Subcutaneous abdominal adipose tissue (tissue), 5 donors: ENCODE measurements at regions not wholly inside any gene's neighbourhood (a gene's known extent, or its start where the extent isn't known, plus 50 kb on each side); places are given as distances from the start of the nearest gene placed in this dataset.

ENCODE experiments used
- H3K27ac ChIP-seq: one replicate; pipeline ENCODE4 v1.7.0; 2013; ENCODE audit warnings: low read depth, mild to moderate bottlenecking, inconsistent platforms, low read length, moderate library complexity
- H3K27me3 ChIP-seq, 5 donors: one replicate each; pipeline ENCODE4 v1.7.0; 2013; ENCODE audit warnings: low read length in 5 of 5, inconsistent platforms in 1 of 5; ENCODE audit not compliant: control insufficient read depth in 5 of 5, insufficient read depth in 4 of 5
- H3K36me3 ChIP-seq, 5 donors: one replicate each; pipeline ENCODE4 v1.7.0; 2013; ENCODE audit warnings: low read length in 5 of 5; ENCODE audit not compliant: control insufficient read depth in 5 of 5, insufficient read depth in 5 of 5
- H3K4me1 ChIP-seq, 5 donors: one replicate each; pipeline ENCODE4 v1.7.0; 2013; ENCODE audit warnings: low read length in 5 of 5, mild to moderate bottlenecking in 3 of 5, moderate library complexity in 1 of 5; ENCODE audit not compliant: control insufficient read depth in 5 of 5, insufficient read depth in 5 of 5
- H3K4me3 ChIP-seq, 5 donors: one replicate each; pipeline ENCODE4 v1.7.0; 2013; ENCODE audit warnings: low read length in 5 of 5, low read depth in 1 of 5
- H3K9ac ChIP-seq, 5 donors: one replicate each; pipeline ENCODE4 v1.7.0; 2013; ENCODE audit warnings: low read length in 5 of 5, mild to moderate bottlenecking in 4 of 5, moderate library complexity in 3 of 5
- H3K9me3 ChIP-seq, 5 donors: one replicate each; pipeline ENCODE4 v1.7.0; 2013; ENCODE audit warnings: low read length in 5 of 5; ENCODE audit not compliant: control insufficient read depth in 5 of 5
- donor health status: healthy.
- donor health status: healthy.
- donor health status: healthy.
- donor health status: healthy.
- donor health status: healthy.

DNA sequence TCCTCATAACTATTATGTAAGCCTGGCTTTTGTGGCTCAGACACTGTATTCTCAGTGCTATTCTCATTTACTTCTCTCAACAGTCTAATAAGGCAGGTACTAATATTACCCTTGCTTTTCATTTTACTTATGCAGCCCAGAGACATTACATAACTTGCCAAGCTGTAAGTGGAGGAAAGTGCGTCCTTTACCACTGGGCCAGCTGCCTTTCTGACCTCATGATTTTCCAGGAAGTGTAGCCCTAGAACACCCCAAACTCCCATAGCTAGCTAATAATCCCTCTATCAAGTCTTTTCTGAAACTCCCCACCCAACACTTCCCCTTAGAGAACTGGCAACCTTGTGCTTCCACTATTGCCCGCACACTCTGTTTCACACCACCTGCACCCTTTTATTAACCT lies 192.9 kb upstream of the HMHB1 start:
- peak overlapping the region in 1 of 5 donors; percentile 49 for H3K4me3 ChIP-seq
- no peak overlapping the region for H3K9ac ChIP-seq
- peaks cover 7 to 22% (median 10%) of the 10 kb centered on the region in 5 donors for H3K4me1 ChIP-seq
- H3K9me3 ChIP-seq, result no peaks in the 10 kb centered on the region
- no peaks in the 10 kb centered on the region for H3K36me3 ChIP-seq
- no peaks in the 10 kb centered on the region for H3K27me3 ChIP-seq
- no peak overlapping the region for H3K27ac ChIP-seq

DNA sequence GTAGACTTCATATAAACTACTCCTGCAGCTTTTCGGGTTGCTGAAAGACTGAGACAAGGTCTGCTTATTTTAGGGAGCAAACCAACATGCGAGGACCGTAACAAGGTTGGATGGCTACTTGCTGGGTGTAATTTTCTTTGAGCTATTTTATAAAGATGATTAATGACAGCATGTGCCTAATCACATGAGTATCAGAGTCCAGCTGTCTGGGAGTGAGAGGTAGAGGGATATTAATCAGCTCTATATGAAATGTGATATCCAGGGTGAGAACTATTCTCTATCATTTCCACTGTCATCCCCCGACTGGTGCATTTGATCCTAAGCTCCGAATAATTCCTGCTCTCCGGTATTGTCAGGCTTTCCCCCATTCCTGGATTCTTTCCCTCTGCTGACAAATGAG lies 193.8 kb upstream of the HMHB1 start:
- Histone ChIP-seq H3K36me3 (no peaks in the 10 kb centered on the region), H3K9me3 (no peaks in the 10 kb centered on the region), H3K9ac (no peak overlapping the region), H3K4me1 (peaks cover 7 to 21% (median 10%) of the 10 kb centered on the region in 5 donors), H3K27ac (no peak overlapping the region), H3K27me3 (no peaks in the 10 kb centered on the region), H3K4me3 (no peak overlapping the region)

DNA sequence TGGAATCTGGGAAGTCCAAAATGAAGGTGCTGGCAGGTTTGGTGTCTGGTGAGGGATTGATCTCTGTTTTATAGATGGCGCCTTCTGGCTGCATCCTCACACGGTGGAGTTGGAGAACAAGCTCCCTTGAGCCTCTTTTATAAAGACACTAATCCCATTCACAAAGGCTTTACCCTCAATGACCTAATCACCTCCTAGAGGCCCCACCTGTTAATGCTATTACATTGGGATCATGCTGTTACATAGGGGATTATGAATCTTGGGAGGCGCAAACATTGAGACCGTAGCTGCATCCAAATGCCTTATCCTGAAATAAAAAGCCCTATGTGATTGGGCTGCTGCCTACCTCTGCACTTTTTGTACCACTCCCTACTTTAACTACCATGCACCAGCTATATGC lies 197.1 kb upstream of the HMHB1 start:
- H3K4me3 ChIP-seq, result no peak overlapping the region
- H3K27me3 ChIP-seq, result no peaks in the 10 kb centered on the region

DNA sequence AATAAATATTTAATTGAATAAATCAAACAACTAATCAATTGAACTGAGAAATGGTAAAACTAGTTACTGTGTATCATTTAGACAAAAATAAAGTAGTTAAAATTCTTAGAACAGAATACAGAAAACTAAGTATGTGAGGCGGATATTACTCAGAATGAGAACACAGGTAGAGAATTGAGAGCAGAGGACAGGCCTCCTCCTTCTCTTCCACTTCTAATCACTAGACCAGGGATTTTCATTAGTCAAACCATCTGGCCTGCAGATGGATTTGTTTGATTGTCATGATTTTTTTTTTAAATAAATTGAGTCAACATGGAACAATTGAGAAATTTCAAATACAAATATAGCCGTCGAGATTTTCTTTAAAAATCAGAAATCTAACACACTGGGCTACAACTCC lies 198.6 kb upstream of the HMHB1 start:
- no peak overlapping the region for H3K9ac ChIP-seq
- H3K27ac ChIP-seq, result no peak overlapping the region
- H3K4me1 ChIP-seq, result peaks cover 0 to 8% (median 0%) of the 10 kb centered on the region in 5 donors
- no peak overlapping the region for H3K4me3 ChIP-seq
- no peaks in the 10 kb centered on the region for H3K36me3 ChIP-seq
- no peaks in the 10 kb centered on the region for H3K27me3 ChIP-seq
- H3K9me3 ChIP-seq, result peaks cover 0 to 5% (median 0%) of the 10 kb centered on the region in 5 donors

More for the DNA sequence above, 197.1 kb upstream of the HMHB1 start:
- H3K9ac ChIP-seq, result no peak overlapping the region
- no peak overlapping the region for H3K27ac ChIP-seq
- H3K9me3 ChIP-seq, result no peaks in the 10 kb centered on the region
- peaks cover 7 to 16% (median 10%) of the 10 kb centered on the region in 5 donors for H3K4me1 ChIP-seq
- no peaks in the 10 kb centered on the region for H3K36me3 ChIP-seq

GRCh38 chr5:143610946-143611345 lies 201.0 kb upstream of the HMHB1 start:
- Histone ChIP-seq H3K9me3 (peaks cover 0 to 5% (median 0%) of the 10 kb centered on the region in 5 donors), H3K27me3 (no peaks in the 10 kb centered on the region), H3K36me3 (no peaks in the 10 kb centered on the region), H3K4me3 (no peak overlapping the region), H3K9ac (no peak overlapping the region), H3K4me1 (peaks cover 0 to 2% (median 0%) of the 10 kb centered on the region in 5 donors), H3K27ac (no peak overlapping the region)

DNA sequence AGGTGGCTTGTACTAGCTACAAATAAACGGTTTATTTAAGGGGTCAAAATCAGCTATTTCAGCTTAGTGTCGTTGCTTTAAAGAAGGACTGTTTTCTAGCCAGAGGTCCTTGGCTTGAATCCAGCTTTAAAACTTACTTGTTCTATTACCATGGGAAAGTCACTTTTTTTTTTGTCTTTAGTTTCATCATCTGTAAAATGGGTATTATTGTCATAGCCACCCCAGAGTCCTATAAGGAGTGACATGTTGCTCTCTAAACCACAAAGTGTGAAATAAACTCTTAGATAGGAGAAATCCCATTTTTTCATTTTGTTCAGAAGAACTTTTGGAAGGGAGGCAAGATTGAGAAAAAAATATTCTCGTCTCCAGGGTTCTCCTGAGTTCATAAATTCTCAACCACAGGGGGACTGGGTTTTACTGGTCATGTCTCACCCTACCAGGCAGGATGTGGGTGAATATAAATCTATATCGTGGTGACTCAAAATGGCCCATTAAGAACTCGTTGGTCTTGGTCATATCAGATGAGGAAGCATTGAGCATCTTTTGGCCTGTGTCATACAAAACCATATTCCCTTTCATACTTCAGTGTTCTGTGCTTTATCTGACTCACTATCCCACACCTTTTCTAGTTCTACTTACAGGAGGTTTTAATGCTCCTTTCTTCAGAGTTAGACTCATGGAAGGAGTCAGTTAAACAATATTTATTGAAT lies 202.7 kb upstream of the NR3C1 start:
- no peak overlapping the region for H3K27ac ChIP-seq
- no peaks in the 10 kb centered on the region for H3K36me3 ChIP-seq
- no peaks in the 10 kb centered on the region for H3K27me3 ChIP-seq

DNA sequence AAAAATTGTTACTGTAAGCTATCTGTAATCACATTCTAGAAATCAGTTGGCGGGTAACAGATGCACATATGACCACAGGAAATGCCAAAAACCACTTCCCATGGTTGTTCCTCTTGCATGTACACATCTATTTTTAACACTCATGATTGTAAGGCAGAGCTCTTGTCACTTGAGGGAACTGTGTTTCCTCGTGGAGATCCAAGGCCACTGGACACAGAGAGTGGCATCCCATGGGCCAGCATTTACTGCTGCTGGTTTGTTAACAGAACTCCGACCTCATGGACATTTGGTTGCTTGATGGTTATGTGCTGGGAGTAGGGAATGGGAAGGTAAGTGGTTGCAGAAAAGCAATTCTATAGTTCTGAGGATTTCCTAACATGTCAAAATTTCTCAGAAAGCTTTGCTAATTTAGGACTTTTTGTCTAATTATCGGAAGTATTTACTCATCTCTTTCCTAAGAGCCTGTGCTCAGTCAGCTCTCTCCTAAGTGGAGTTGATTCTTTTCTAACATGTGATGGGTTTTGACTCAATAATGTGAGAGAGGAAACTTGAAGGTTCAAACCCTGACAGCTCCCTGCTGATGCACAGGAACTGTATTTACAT lies 202.0 kb upstream of the NR3C1 start:
- Histone ChIP-seq H3K27me3 (no peaks in the 10 kb centered on the region), H3K9ac (no peak overlapping the region), H3K4me1 (peaks cover 0 to 28% (median 18%) of the 10 kb centered on the region in 5 donors), H3K27ac (no peak overlapping the region), H3K9me3 (peaks cover 0 to 5% (median 0%) of the 10 kb centered on the region in 5 donors), H3K4me3 (no peak overlapping the region), H3K36me3 (no peaks in the 10 kb centered on the region)

More for the DNA sequence above, 202.7 kb upstream of the NR3C1 start:
- Histone ChIP-seq H3K4me1 (peaks cover 0 to 23% (median 13%) of the 10 kb centered on the region in 5 donors), H3K4me3 (no peak overlapping the region), H3K9ac (no peak overlapping the region), H3K9me3 (peaks cover 0 to 5% (median 0%) of the 10 kb centered on the region in 5 donors)

GRCh38 chr5:143601917-143602333 lies 198.4 kb upstream of the NR3C1 start:
- Histone ChIP-seq H3K9me3 (no peaks in the 10 kb centered on the region), H3K9ac (no peak overlapping the region), H3K27me3 (no peaks in the 10 kb centered on the region), H3K27ac (no peak overlapping the region), H3K4me3 (no peak overlapping the region), H3K4me1 (peaks cover 0 to 36% (median 23%) of the 10 kb centered on the region in 5 donors), H3K36me3 (no peaks in the 10 kb centered on the region)

DNA sequence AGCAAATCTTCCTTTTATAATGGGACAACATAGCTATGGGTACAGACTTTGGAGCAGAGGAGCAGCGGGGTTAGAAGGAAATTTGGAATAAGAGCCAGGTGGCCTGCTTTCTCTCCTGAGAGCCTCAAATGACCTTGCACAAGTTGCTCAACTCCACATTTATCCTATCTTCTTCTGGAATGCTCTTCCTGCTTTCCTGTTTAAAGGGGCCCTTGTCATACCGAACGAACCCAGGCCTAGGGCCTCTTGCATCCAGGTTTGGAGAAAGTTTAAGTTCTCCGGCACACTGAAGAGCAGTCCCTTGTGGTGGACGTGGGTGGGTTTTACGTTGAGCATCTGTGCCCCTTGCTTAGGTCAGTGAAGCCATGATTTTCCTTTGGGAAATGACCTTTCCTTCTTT lies 197.9 kb upstream of the NR3C1 start:
- peaks cover 0 to 34% (median 23%) of the 10 kb centered on the region in 5 donors for H3K4me1 ChIP-seq
- H3K27ac ChIP-seq, result no peak overlapping the region
- H3K9ac ChIP-seq, result peak overlapping the region in 1 of 5 donors; percentile 12
- H3K9me3 ChIP-seq, result no peaks in the 10 kb centered on the region
- no peaks in the 10 kb centered on the region for H3K27me3 ChIP-seq
- H3K4me3 ChIP-seq, result no peak overlapping the region
- no peaks in the 10 kb centered on the region for H3K36me3 ChIP-seq

DNA sequence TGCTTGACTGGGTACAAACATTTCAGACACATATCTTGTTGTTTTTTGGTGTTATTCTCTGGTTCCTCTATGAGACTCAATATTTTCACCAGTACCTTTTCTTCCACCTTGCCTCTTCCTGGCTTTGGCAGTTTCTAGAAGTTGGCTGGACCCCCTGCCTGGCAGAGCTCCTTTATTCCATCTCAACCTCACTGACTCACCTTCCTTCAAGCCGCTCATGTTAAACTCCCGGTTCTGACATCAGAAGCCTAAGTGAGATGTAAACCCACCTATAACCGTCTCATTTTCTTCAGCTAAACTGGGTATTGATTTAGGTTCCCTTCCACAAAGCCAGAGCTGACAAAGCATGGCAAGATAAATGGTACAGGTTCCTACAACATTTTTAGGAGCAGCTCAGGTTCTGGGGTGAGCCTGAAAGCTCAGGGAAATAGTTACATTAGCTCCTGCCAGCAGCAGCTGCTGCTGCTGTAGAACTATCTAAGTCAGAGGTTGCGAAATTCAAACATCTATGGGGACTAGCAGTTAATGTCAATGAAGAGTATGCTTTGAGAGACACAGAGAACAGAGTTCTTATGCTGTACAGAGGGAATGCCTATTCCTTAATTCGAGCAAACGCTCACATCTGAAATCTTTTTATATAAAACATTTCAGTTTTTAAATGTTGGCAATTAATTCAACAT lies 197.1 kb upstream of the NR3C1 start:
- no peaks in the 10 kb centered on the region for H3K9me3 ChIP-seq
- no peak overlapping the region for H3K9ac ChIP-seq
- H3K4me3 ChIP-seq, result no peak overlapping the region
- H3K4me1 ChIP-seq, result peaks cover 0 to 36% (median 20%) of the 10 kb centered on the region in 5 donors
- H3K27me3 ChIP-seq, result no peaks in the 10 kb centered on the region
- H3K27ac ChIP-seq, result no peak overlapping the region
- no peaks in the 10 kb centered on the region for H3K36me3 ChIP-seq
